Ovary (tissue), 7 donors: ENCODE measurements at regions not wholly inside any gene's neighbourhood (a gene's known extent, or its start where the extent isn't known, plus 50 kb on each side); places are given as distances from the start of the nearest gene placed in this dataset.

ENCODE experiments used
- DNase-seq, 5 donors: peaks; one replicate each; pipeline ENCODE4 v3.0.0-alpha.2; 2019 to 2020
- H3K27ac ChIP-seq, 2 donors: fragments of 200-600 bp; one replicate each; pipeline versions ENCODE4 v1.5.1 to v1.8.0; 2019 to 2022
- H3K27me3 ChIP-seq: fragments of 200-600 bp; one replicate; pipeline ENCODE4 v1.8.0; 2022
- H3K36me3 ChIP-seq: fragments of 200-600 bp; sonication (generic); one replicate; pipeline ENCODE4 v1.5.1; 2019
- H3K4me1 ChIP-seq: one replicate; pipeline ENCODE4 v1.8.1; 2013; ENCODE audit warnings: mild to moderate bottlenecking, moderate library complexity; ENCODE audit not compliant: insufficient read depth
- H3K4me3 ChIP-seq: fragments of 200-600 bp; sonication (generic); one replicate; pipeline ENCODE4 v1.5.1; 2017
- H3K9me3 ChIP-seq, 2 donors: fragments of 200-600 bp in 1 of 2; sonication (generic) in 1 of 2; one replicate each; pipeline versions ENCODE4 v1.5.1 to v1.8.1; 2013 to 2019; ENCODE audit warnings: mild to moderate bottlenecking in 1 of 2, moderate library complexity in 1 of 2
- EP300 ChIP-seq: sonication (generic); formaldehyde crosslinking; IDR thresholded peaks from one replicate; pipeline ENCODE4 v1.6.1; 2017; ENCODE audit warnings: antibody characterized with exemption
- POLR2A ChIP-seq: fragments of 450-650 bp; IDR thresholded peaks from one replicate; pipeline ENCODE4 v1.6.1; 2017; ENCODE audit warnings: antibody characterized with exemption, mild to moderate bottlenecking, moderate library complexity
- WGBS, 3 donors: extraction: QIAGEN DNeasy Blood & Tissue Kit in 1 of 3; methylation state at CpG; one replicate each; pipeline versions ENCODE4 v1.1.5 to v1.1.7; 2013 to 2017; 5-methylcytosine and 5-hydroxymethylcytosine counted together
- intact Hi-C, 4 donors: fragments of 100-400 bp; cut with DNase I; formaldehyde crosslinking; loops; one replicate each; pipeline versions ENCODE4 v1.11.0 to v1.15.1; 2022 to 2023
- TF ChIP-seq, protein P1 (sequence below), 3 donors: fragments of 450-650 bp in 2 of 3; fragments of 200-600 bp in 1 of 3; IDR thresholded peaks; one replicate each; pipeline versions ENCODE4 v1.5.1 to v1.8.0; 2016 to 2022; ENCODE audit warnings: antibody characterized with exemption in 3 of 3, mild to moderate bottlenecking in 1 of 3
- donor health status: DM: no; HTN: no; CAD: no; lungs with moderate emphysema.
- donor health status: DM: no; HTN: no; CAD: no.
- donor health status: Bipolar disorder and iron deficiency.
- donor health status: DM: no; HTN: no; CAD: no.
- donor health status: DM: yes; HTN: yes; CAD: no.

DNA sequence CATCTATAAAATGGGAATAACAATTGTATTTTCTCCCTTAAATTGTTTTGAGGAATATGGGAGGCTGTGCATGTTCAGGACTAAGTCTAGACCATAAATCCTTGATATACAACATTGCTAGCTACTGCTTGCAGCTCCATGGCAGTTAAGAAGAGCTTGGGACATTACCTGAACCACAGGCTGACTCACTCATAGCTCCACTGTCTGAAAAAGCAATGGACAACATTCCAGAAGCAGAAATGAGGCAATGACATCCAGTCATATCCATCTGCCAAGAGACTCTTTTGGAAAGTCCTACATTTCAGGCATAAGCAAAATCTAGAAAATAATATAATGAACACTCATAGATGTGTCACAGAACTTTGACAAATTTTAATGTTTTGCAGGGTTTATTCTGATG lies 167.3 kb upstream of the LEF1 start:
- TF ChIP-seq POLR2A (no peak), EP300 (no peak)
- TF ChIP-seq, protein P1, sequence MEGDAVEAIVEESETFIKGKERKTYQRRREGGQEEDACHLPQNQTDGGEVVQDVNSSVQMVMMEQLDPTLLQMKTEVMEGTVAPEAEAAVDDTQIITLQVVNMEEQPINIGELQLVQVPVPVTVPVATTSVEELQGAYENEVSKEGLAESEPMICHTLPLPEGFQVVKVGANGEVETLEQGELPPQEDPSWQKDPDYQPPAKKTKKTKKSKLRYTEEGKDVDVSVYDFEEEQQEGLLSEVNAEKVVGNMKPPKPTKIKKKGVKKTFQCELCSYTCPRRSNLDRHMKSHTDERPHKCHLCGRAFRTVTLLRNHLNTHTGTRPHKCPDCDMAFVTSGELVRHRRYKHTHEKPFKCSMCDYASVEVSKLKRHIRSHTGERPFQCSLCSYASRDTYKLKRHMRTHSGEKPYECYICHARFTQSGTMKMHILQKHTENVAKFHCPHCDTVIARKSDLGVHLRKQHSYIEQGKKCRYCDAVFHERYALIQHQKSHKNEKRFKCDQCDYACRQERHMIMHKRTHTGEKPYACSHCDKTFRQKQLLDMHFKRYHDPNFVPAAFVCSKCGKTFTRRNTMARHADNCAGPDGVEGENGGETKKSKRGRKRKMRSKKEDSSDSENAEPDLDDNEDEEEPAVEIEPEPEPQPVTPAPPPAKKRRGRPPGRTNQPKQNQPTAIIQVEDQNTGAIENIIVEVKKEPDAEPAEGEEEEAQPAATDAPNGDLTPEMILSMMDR (IDR thresholded peaks at IDR 0.05), result no peak
- H3K27me3 ChIP-seq, result no peaks in the 10 kb centered on the region
- no peaks in the 10 kb centered on the region for H3K36me3 ChIP-seq
- H3K27ac ChIP-seq, result no peak overlapping the region
- no peak for DNase-seq
- intact Hi-C loops, result no loop called here
- H3K4me1 ChIP-seq, result no peaks in the 10 kb centered on the region
- no peak overlapping the region for H3K4me3 ChIP-seq
- no peaks in the 10 kb centered on the region for H3K9me3 ChIP-seq

DNA sequence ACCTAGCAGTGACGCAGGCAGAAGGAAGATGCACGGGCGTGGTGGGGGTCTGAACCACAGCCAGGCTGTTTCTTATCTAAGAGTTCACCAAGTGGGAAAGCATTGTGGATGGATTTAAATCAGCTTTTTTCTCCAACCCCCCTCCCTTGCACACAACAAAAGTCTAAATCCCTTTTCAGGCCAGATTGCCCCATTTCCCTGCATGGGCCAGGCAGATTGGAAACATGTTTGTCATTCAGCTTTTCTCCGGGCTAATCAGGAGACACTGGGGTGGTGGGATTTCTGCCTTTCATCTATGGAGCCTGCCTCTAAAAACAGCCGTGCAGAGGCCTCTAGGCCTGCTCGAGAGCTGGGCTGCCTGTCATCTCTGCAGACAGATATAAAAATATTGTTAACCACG lies 166.3 kb upstream of the LEF1 start:
- Histone ChIP-seq H3K4me3 (no peak overlapping the region), H3K4me1 (no peaks in the 10 kb centered on the region), H3K9me3 (no peaks in the 10 kb centered on the region), H3K27ac (no peak overlapping the region), H3K27me3 (no peaks in the 10 kb centered on the region), H3K36me3 (no peaks in the 10 kb centered on the region)
- WGBS, 3 donors, result 81 to 87% (median 85%) methylated on average over 7 of the region's 7 CpGs
- no peak for DNase-seq
- intact Hi-C loops, result no loop called here
- no peak for TF ChIP-seq EP300
- TF ChIP-seq POLR2A, result no peak
- TF ChIP-seq, protein P1 (IDR thresholded peaks at IDR 0.05), result no peak

DNA sequence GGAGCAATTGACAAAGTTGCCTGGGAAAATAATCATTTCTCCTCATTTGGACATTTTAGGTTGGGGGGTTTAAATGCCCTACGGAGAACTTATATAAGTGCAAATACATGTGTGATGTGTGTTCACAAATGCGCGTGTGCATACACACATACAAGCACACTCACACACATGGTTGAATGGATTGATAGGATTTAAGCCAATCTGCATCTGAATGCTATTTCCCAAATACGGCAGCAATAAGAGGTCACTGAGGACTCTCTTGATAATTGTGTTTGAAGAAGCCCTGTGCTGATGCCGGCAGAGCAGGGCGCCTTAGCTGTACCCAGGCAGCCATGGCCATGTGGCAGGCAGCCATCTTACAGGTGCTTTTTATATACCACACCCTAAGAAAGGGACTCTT lies 165.3 kb upstream of the LEF1 start:
- H3K27me3 ChIP-seq, result no peaks in the 10 kb centered on the region
- no peaks in the 10 kb centered on the region for H3K36me3 ChIP-seq
- H3K27ac ChIP-seq, result no peak overlapping the region
- WGBS, 3 donors, result 88 to 90% (median 90%) methylated on average over 6 of the region's 6 CpGs
- H3K4me3 ChIP-seq, result no peak overlapping the region
- TF ChIP-seq POLR2A, result no peak
- no peak for TF ChIP-seq EP300
- TF ChIP-seq, protein P1 (IDR thresholded peaks at IDR 0.05), result no peak
- intact Hi-C loops, result no loop called here
- no peak for DNase-seq
- no peaks in the 10 kb centered on the region for H3K4me1 ChIP-seq
- no peaks in the 10 kb centered on the region for H3K9me3 ChIP-seq

DNA sequence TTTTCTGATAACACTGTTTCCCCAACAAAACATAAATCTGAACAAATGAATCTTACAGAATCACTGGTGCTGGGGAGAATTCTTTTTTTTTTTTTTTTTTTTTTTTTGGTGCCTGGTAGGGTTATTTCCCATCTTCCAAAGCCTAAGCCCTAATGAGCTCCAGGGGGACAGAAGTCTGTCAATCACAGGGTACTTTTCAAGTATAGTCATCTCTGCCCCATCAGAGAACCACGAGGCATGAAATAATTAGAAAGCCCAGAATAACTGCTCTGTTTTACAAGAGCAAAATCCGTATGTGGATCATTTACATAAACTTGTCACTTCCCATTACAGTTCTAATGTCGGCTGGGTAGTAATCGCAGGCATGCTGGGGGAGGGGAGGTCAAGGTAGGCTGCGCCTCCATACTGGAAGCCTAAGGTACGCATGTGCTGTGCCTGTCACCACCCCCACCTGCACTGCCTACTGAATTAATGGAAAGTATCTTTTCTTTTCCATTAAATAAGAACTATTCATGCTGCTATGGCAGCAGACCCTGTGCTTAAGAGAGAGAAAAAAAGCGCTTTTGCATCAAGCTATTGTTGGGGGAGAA lies 164.7 kb upstream of the LEF1 start:
- intact Hi-C loops, result no loop called here
- no peak for DNase-seq
- 78 to 90% (median 81%) methylated on average over 7 of the region's 7 CpGs for WGBS, 3 donors
- TF ChIP-seq, protein P1 (IDR thresholded peaks at IDR 0.05), result no peak
- TF ChIP-seq EP300, result no peak
- TF ChIP-seq POLR2A, result no peak
- Histone ChIP-seq H3K4me1 (no peaks in the 10 kb centered on the region), H3K4me3 (no peak overlapping the region), H3K36me3 (no peaks in the 10 kb centered on the region), H3K27ac (no peak overlapping the region), H3K27me3 (no peaks in the 10 kb centered on the region), H3K9me3 (no peaks in the 10 kb centered on the region)
